Ishikawa (cell line): ENCODE measurements at regions not wholly inside any gene's neighbourhood (a gene's known extent, or its start where the extent isn't known, plus 50 kb on each side); places are given as distances from the start of the nearest gene placed in this dataset.

Experiments
- CEBPB ChIP-seq: IDR thresholded peaks from 2 replicates; pipeline ENCODE4 v1.6.1; 2012
- CREB1 ChIP-seq: IDR thresholded peaks from 2 replicates; pipeline ENCODE4 v1.6.1; 2012; ENCODE audit warnings: low read depth
- EGR1 ChIP-seq: IDR thresholded peaks from 2 replicates; pipeline ENCODE4 v1.6.1; 2012
- EP300 ChIP-seq: IDR thresholded peaks from 2 replicates; pipeline ENCODE4 v1.6.1; 2012; ENCODE audit warnings: borderline replicate concordance
- FOXM1 ChIP-seq: IDR thresholded peaks from 2 replicates; pipeline ENCODE4 v1.6.1; 2012; ENCODE audit warnings: low read depth, borderline replicate concordance
- NFIC ChIP-seq: IDR thresholded peaks from 2 replicates; pipeline ENCODE4 v1.6.1; 2012
- RAD21 ChIP-seq: IDR thresholded peaks from 2 replicates; pipeline ENCODE4 v1.6.1; 2012; ENCODE audit warnings: low read depth
- TAF1 ChIP-seq: IDR thresholded peaks from 2 replicates; pipeline ENCODE4 v1.6.1; 2012; ENCODE audit warnings: low read depth, mild to moderate bottlenecking
- TCF12 ChIP-seq: IDR thresholded peaks from 2 replicates; pipeline ENCODE4 v1.6.1; 2012; ENCODE audit warnings: low read depth
- TEAD4 ChIP-seq: IDR thresholded peaks from 2 replicates; pipeline ENCODE4 v1.6.1; 2012
- YY1 ChIP-seq: IDR thresholded peaks from 2 replicates; pipeline ENCODE4 v1.6.1; 2012; ENCODE audit warnings: low read depth
- ZBTB7A ChIP-seq: IDR thresholded peaks from 2 replicates; pipeline ENCODE4 v1.6.1; 2012; ENCODE audit warnings: low read depth
- TF ChIP-seq, protein P1 (sequence below): IDR thresholded peaks from 2 replicates; pipeline ENCODE4 v1.6.1; 2012
- TF ChIP-seq, protein P2 (sequence below): IDR thresholded peaks from 2 replicates; pipeline ENCODE4 v1.6.1; 2012; ENCODE audit warnings: low read depth, mild to moderate bottlenecking
- TF ChIP-seq, protein P3 (sequence below): IDR thresholded peaks from 2 replicates; pipeline ENCODE4 v1.6.1; 2012

DNA sequence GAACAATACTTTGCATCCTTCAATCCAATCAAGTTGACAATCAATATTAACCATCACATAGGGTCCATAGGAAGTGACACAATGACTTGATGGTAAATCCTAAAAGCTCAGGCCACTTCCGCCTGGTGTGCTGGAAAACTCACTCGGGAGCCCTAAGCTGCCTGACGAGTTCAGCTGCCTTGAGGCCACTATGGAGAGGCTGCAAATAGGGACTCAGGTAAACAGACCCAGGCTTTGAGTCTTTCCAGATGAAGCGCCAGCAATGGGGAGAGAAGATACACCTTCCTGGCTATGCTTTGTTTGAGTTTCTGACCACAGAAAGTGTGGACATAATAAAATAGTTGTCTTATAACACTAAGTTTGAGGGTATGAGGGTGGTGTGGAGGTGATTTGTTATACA lies 112.6 kb downstream of the GPR63 start:
- TF ChIP-seq CEBPB (no peak), ZBTB7A (no peak), NFIC (no peak), TAF1 (no peak), TCF12 (no peak), CREB1 (no peak), TEAD4 (no peak), EGR1 (no peak), FOXM1 (no peak), RAD21 (no peak), YY1 (no peak), EP300 (no peak)
- TF ChIP-seq, protein P1, sequence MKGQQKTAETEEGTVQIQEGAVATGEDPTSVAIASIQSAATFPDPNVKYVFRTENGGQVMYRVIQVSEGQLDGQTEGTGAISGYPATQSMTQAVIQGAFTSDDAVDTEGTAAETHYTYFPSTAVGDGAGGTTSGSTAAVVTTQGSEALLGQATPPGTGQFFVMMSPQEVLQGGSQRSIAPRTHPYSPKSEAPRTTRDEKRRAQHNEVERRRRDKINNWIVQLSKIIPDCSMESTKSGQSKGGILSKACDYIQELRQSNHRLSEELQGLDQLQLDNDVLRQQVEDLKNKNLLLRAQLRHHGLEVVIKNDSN = no peak
- TF ChIP-seq, protein P2, sequence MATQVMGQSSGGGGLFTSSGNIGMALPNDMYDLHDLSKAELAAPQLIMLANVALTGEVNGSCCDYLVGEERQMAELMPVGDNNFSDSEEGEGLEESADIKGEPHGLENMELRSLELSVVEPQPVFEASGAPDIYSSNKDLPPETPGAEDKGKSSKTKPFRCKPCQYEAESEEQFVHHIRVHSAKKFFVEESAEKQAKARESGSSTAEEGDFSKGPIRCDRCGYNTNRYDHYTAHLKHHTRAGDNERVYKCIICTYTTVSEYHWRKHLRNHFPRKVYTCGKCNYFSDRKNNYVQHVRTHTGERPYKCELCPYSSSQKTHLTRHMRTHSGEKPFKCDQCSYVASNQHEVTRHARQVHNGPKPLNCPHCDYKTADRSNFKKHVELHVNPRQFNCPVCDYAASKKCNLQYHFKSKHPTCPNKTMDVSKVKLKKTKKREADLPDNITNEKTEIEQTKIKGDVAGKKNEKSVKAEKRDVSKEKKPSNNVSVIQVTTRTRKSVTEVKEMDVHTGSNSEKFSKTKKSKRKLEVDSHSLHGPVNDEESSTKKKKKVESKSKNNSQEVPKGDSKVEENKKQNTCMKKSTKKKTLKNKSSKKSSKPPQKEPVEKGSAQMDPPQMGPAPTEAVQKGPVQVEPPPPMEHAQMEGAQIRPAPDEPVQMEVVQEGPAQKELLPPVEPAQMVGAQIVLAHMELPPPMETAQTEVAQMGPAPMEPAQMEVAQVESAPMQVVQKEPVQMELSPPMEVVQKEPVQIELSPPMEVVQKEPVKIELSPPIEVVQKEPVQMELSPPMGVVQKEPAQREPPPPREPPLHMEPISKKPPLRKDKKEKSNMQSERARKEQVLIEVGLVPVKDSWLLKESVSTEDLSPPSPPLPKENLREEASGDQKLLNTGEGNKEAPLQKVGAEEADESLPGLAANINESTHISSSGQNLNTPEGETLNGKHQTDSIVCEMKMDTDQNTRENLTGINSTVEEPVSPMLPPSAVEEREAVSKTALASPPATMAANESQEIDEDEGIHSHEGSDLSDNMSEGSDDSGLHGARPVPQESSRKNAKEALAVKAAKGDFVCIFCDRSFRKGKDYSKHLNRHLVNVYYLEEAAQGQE = no peak
- TF ChIP-seq, protein P3, sequence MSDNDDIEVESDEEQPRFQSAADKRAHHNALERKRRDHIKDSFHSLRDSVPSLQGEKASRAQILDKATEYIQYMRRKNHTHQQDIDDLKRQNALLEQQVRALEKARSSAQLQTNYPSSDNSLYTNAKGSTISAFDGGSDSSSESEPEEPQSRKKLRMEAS = no peak

DNA sequence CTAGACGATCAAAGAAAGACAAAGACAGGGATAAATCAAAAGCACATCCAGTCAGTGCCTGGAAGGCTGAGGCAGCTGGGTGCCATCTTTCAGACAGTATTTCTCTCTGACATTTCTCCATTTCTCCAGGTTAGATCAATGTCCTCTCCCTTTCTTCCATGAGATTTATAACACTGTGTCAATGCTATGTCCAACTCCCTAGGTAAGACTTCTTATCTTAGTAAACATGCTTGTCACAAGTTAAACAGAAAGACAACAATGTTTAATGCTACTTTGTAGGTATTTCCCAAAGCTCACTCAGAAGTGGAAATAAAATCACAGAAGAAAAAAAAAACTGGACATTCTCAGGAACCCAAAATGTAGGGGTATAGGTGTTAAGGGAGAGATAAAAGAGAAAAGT lies 113.9 kb downstream of the GPR63 start:
- no peak for TF ChIP-seq EP300
- TF ChIP-seq TAF1 = no peak
- TF ChIP-seq, protein P1 = no peak
- TF ChIP-seq TEAD4 = no peak
- no peak for TF ChIP-seq FOXM1
- TF ChIP-seq NFIC = no peak
- TF ChIP-seq, protein P3 = no peak
- no peak for TF ChIP-seq RAD21
- no peak for TF ChIP-seq EGR1
- TF ChIP-seq, protein P2 = no peak
- no peak for TF ChIP-seq CREB1
- TF ChIP-seq ZBTB7A = no peak
- TF ChIP-seq YY1 = no peak

DNA sequence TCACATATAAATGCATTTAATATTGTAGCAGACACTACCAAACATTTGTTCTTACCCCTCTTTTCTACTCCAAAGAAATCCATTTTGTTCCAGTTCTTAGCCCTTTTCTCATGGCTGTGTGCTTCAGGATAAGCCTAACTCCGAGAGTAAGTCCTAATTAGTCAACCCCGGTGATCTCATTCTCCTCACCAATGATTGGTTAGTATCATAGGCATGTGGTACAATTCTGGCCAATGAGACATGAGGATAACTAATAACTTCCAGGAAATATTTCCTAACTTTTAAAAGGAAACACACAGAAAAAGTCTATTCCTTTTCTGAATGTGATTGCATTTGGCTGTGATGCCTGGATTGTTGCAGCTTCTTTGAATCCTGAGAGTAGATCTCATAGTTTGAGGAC lies 116.0 kb downstream of the GPR63 start:
- TF ChIP-seq, protein P3 = no peak
- TF ChIP-seq TEAD4 (no peak), TAF1 (no peak), ZBTB7A (no peak), EGR1 (no peak), YY1 (no peak), EP300 (no peak), CREB1 (no peak), TCF12 (no peak), RAD21 (no peak)
- TF ChIP-seq, protein P1 = no peak; the same call in 1 of the 2 replicates
- TF ChIP-seq, protein P2 = no peak

DNA sequence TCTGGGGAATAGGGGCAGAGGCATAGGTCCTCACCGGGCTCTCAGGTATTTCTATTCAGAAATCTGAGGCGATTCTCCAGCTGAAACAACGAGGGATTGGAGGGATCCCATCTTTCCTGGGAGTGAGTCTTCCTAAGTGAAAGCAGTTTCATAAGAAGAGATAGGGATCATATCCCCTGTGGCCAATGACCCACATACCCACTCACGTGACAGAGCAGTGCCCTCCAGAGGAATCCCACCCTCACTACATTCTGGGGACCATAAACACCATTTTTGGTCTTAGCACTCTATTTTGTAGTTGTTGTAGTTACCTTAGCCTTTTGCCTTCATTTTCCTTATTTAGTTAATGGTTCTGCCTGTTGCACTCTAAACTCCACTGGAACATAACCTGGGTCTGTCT lies 121.1 kb downstream of the GPR63 start:
- TF ChIP-seq TAF1 = no peak
- no peak for TF ChIP-seq CREB1
- peak; percentile 40 for TF ChIP-seq RAD21

DNA sequence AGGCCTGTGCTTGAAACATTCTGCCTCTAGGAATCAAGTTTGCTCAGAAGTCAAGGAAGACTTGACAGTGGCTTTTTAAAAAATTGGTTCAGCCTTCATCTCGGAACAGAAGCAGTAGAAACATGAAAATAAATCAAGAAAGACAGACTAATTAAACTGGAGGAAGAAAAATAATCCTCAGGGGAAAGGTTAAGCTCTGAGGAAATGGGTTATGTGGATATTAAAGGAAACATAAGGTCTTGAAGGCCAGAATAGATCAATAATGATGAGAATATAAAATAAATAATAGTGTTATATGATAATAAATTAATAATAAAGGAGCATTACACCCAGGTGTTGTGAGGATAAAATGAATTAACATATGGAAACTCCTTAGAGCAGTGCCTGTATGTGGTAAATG lies 121.7 kb downstream of the GPR63 start:
- TF ChIP-seq, protein P3 = no peak
- TF ChIP-seq, protein P2 = no peak
- TF ChIP-seq EP300 (no peak), EGR1 (no peak), YY1 (no peak), TAF1 (no peak), TCF12 (no peak), RAD21 (no peak), NFIC (no peak)
- TF ChIP-seq, protein P1 = no peak
